Umbilical cord (tissue), 1 donor: ENCODE measurements at regions not wholly inside any gene's neighbourhood (a gene's known extent, or its start where the extent isn't known, plus 50 kb on each side); places are given as distances from the start of the nearest gene placed in this dataset.

Source experiments
- DNase-seq: peaks from one replicate; pipeline ENCODE4 v3.0.0-alpha.2; 2015; ENCODE audit warnings: low spot score

DNA sequence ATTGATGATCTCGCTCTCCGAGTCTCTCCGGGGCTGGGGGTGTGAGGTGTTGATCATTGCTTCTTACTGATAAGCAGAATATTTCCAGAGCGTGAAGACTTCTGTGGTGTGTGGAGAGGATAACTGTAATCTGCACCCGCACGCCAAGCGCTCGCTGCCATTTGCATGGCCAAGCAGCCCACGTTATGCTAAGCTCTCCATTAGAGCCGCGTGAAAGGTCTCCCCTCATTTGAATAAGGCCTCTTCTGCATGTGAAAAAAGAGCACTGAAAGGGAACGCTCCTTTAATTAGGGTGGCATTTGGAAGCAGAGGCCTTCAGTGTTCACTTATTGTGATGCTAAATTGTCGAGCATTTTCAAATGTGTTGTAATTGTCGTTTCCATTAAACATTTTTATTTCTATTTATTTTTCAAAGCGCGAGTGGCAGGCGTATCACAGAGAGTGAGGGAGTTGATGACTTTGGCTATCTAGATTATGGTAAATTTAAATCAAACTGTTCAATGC lies 163.6 kb upstream of the IRX2 start:
- no peak for DNase-seq

DNA sequence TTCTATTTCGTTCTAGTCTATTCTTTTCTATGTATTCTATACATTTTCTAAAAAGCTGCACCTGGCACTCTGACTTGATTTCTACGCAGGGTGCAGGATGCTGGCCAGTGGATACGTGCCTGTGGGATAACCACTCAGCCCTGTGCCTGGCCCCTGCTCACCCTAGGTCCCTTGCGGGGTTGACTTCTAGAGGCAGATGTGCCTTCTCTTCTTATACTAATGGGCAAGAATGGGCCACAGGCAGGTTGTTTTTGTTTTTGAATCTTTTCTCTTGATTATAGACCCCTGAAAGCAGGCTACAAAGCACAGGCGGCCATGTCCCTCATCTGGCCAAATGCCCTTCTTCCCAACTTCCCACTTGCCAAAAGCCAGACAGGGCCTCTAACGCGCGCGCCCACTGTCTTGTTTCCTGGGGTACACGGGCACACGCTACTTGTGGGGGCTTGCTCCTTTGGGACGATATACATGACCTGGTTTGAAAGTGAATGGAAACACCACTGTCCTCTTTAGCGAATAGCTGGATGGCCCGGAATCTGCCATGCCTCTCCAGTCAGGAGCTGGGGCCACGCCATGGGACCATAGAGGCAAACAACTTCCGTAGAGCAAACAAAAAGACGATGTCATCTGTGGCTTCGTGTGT lies 162.7 kb upstream of the IRX2 start:
- no peak for DNase-seq

DNA sequence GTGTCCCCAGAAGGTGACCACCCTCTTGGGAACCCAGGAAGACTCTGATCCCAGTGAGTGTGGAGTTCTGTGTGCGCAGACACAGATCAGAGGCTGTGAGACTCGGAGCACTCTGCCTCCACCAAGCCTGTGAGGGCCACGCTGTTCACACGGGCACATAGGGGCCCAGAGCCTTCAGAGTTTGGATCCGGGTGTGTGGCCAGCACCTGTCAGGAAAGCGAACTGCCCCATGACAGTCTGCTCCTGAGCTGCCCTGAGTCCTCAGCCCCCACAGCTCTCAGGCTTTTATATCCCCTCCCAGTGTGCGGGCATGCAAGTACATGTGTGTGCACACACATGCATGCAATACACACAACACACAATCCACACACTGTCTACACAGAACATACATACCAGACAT lies 161.8 kb upstream of the IRX2 start:
- no peak for DNase-seq

DNA sequence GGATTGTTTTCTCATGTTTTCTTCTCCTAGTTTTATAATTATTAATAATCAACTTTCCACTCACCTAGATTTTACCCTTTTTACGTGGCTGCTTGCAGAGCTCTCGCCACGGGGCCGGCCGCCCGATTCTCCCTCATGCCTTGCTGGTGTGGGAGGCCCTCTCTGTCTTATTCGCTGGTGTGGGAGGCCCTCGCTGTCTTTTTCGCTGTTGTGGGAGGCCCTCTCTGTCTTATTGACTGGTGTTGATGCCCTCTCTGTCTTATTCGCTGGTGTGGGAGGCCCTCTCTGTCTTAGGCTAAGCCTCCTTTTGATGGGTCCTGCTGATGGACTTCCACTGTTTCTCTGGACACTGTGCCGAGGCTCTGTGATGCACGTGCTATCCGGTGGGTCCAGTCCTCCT lies 161.3 kb upstream of the IRX2 start:
- DNase-seq, result no peak

DNA sequence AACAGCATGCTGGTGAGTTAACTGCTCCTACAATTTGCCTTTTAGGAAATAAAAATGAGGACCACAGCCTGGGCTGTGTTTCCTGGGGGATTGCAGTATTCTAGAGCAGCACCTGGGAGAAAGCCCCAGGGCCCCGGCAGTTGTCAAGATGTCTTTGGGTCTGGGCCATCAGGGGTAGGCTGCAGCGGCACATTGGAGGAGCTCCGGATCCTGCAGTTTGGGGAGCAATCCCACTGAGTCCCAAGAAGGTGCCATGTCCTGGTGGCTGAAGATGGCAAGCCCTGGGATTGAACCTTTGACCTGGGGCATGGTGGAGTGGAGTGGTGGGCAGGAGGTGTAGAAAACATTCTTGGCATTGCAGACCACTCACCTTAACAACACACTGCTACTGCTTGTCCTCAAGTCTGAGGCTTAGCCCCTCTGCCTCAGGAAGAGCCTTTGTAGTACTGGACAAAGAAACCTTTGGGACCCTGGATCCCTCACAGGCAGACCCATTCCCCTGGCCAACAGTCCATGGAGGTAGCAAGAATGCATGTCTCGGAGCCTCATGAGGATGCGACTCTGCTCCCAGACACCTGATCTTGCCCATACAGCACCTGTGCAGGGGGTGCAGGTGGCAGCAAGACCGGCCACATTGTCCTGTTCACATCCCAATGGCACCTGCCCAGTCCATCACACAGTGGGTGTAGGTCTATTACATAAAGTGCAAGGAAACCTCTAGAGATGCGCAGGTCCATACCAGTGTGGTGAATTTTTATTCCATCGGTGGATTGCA lies 159.1 kb upstream of the IRX2 start:
- no peak for DNase-seq

DNA sequence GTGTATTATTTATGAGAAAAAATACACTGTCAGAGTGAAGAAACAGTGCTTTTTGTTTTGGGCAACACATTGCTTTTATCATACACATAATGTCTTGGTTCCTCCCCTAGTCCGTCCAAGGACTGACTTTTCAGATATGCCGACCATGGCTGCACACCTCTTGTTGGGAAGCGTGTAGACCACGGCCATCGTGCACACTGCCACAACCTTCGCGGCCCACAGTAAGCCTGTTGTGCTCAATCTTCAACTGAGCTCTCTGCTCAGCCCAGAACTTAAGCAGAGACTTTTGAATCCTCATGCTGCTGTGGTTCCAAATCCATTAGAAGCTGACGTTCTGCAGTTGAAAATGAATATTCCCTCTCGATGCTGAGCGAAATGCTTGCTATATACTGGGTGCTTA lies 157.6 kb upstream of the IRX2 start:
- no peak for DNase-seq

DNA sequence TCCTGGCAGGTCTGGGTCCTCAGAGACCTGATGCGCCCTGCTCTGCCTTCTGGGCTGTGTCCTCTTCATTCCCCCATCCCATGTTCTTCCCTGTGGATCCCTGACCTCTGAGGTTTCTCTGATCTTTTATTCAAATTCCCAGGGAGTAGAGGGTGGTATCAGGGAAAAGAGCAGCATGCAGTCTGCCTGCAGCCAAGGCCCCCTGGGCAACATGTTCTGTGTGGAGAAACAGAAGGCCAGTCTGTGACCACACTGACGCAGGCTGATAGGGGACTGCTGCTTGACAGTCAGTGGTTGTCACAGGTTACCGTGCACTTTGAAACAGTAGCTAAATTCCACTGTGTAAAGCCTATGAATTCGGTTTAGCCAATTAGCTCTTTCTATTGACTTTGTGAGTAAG lies 156.6 kb upstream of the IRX2 start:
- no peak for DNase-seq

DNA sequence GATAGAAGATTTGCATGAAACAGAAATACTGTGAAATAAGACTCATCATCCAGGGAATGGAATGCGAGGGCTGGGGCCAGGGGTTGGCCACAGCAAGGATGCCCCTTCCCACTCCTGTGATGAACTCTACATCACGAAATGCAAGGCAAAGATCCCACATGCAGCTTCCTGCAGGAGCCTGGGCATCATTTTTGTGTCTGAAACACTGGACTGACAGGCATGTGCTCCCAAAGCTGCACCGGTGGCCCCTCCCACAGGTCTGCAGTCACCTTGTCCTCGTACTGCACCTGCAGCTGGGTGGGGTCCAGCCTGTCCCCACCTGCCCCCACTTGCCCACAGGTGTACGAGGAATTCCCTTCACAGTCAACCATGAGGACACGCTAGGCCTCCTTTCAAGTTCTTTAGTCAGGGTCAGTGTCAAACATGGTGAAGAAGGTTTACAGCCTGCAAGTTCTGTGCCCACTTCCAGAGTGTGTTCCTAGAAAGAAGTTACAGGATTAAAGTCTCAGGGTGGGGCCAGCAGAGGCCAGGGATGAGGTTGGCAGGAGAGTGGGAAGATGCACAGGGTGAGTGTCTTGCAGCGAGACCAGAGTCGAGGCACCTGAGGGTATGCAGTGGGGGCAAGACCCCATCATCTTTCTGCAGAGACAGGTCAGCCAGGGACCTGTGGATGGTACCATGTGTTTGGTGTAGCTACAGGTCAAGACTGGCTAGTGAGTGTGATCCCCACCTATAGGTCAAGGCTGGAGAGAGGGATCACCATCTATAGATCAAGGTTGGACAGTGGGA lies 155.0 kb upstream of the IRX2 start:
- DNase-seq, result no peak

DNA sequence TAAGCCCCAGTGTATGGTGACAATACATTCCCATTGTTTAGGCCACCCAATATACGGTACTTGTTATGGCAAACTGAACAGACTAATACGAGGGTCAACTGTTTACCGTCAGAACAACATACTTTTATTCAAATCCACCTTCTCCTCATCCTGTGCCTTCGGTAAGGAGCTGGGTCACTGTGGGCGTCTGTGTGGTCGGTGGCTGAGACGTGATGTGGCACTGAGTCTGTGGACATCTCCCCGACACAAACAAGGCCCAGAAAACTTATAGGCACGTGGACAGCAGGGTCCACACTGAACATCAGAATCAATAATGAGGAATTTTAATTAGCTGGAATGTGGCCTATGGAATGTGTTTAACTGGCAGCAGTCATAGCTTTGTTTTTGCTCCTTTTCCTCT lies 154.3 kb upstream of the IRX2 start:
- no peak for DNase-seq

DNA sequence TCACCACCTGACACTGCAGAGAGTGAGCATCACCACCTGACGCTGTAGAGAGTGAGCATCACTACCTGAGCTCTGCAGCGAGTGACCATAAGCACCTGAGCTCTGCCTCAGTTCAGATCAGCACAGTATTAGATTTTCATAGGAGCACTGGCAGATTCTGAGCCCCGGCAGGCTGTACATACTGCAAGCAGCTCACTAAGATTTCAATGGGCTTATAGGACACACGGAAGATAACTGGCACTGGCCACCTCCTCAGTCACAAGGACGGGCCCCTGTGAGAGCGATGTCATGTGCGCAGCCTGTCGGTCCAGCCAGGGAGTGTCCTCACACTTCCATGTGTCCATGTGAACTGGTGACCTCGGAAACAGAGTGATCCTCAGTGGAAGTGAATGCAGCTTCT lies 153.5 kb upstream of the IRX2 start:
- no peak for DNase-seq

DNA sequence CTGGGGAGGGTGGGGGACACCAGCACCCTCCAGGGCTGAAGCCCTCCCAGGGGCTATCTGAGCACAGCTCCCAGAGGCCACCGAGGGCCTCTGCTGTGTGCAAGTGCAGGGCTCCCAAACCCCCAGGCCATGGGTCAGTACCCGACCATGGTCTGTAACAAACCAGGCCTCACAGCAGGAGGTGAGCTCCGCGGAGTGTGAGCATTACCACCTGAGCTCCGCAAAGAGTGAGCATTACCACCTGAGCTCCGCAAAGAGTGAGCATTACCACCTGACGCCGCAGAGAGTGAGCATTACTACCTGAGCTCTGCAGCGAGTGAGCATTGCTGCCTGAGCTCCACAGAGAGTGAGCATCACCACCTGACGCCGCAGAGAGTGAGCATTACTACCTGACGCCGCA lies 152.9 kb upstream of the IRX2 start:
- no peak for DNase-seq

DNA sequence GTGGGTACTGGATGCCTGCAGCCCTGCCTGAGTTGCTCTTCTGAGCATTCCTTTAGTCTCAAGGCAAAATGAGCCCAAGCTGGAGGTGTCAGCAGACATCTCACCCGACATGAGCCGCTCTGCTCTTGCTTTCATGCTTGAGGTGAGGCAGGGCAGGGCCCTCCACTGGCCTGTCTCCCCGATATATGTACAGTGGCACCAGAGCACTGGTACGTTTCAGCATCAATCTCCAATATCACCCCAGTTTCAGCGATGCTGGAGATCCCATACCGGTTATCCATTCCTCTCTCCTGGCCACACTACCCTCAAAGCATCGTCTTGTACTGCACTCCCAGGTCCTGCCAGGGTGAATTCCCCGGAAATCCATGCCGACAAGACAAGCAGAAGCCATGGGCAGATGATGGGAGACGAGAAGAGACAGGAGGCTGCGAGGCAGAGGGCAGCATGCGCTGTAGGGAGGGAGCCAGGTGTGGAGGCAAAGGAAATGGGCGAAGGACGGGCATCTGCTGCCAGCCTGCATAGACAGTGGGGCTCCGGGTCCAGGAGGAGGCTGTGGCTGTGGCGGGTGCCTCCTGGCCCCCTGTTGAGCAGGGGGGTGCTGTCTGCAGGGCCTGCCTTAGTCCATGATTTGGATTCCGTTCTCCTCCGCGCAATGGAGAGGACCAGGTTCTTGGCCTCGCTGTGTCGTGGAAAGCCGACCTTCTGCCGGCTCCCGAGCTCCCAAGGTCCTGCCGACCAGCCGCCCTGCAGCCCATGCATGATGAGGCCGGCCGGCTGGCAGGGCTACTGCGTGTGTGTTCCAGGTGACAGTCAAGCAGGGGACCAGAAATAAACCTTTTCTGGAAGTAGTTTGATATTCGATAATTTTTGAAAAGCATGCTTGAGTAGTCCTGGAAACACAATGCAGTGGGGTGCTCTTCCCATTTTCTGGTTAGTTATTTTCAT lies 152.2 kb upstream of the IRX2 start:
- no peak for DNase-seq

DNA sequence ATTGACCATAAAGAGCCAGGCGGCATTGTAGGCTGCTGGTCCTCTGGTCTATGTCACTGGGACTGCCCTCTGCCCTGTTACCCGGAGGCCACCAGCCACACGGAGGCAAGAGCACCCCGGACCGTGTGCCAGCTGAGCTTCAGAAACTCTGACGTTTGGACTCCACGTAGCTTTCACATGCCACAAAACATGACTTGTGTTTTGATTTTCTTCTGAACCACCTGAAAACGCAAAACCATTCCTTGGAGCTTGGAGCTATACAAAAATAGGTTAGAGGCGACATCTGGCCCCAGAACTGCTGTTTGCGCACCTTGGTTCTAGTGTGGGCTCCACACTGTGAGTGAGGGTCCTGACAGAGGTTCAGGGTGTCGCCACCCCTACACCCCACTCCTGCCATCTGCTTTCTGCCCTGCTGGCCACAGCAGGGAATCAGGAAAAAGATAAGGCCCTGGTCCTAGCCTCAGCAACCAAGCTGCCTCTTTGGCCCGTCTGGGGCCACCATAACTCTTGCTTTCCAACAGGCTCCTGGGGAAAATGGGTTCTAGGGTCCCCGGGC lies 151.3 kb upstream of the IRX2 start:
- DNase-seq, result no peak

DNA sequence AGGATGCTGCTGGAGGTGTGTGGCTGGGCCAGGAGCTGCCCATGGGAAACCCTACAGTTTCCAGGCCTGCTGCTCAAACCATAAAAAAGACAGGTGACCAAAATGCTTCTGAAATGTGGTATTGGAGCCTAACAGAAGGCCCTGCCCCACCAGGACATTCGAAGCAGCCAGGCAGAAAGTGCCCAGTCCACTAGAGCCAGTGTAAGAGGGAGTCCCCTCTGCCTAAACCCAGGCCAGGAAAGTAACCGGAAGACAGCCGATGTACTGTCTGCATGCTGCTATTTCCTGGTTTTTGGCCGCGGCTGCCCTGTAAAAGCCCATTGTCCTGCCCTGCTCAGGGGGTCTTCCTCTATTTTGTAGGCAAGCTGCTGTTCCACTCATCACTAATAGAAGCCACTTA lies 150.7 kb upstream of the IRX2 start:
- no peak for DNase-seq

DNA sequence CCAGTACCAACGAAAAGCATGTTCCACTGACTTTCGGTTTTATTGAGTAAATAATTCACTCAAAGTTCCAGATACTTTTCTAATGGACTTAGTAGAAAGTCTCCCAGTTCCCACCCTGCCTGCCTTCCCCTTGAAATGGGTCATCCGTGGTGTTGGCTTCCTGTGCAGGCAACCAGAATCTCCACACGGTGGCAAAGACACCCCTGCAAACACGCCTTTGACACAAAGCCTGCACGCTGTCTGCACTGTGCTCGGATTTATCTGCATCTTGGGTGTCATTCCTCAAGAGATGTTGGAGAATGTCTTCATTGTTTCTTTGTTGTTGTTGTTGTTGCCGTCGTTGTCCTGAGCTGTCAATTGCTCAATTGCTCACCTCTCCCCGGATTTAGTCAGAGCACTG lies 150.0 kb upstream of the IRX2 start:
- DNase-seq, result no peak

DNA sequence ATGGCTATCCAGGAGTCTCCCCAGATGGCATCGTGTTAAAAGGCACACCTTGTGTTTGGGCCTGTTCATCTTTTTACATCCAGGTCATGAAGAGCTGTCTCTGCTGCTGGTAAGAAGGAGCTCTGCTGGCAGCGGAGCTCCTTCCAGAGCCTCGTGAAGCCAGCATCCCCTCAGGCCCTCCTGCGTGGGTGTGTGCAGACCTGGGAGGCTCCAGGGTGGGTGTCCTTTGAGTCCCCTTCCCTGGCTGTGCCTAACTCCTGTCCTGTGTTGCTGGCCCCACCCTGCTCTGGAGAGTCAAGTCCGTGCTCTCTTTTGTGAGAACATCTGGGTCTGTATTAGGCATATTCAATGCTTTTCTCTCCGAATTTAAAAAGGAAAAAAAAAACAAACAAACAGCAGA lies 149.6 kb upstream of the IRX2 start:
- DNase-seq, result no peak

DNA sequence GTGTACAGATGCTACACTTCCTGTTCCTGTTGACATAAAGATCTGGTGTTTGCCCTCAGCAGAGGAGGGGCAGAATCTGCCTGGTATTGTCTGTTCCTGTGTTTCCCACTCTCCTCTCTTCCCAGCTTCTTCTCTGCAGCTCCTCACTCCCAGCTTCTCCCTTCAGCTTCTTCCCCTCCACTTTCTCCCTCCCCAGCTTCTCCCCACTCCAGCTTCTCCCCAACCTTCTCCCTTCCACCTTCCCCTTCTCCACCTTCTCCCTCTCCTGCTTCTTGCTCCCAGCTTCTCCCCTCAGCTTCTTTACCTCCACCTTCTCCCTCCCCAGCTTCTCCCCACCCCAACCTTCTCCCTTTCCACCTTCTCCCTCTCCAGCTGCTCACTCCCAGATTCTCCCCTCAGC lies 148.9 kb upstream of the IRX2 start:
- DNase-seq, result no peak

DNA sequence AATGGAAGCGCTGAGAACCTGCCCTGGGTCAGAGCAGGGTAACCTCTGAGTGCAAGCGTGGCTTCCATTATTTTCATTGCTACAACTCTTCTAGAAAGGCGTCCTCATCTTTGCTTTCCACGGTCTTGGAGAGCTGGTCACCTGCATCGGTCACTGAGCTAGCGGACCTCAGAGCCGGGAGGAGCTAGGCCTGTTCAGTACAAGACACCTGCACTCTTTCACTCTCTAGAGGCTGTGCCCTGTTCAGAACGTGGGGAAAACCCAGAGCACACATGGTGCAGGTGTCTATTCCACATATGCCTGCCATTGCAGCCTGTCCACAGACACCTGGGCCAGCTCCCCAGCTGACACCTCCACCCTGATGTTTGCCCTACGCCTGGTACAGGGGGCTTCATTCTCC lies 147.8 kb upstream of the IRX2 start:
- no peak for DNase-seq

DNA sequence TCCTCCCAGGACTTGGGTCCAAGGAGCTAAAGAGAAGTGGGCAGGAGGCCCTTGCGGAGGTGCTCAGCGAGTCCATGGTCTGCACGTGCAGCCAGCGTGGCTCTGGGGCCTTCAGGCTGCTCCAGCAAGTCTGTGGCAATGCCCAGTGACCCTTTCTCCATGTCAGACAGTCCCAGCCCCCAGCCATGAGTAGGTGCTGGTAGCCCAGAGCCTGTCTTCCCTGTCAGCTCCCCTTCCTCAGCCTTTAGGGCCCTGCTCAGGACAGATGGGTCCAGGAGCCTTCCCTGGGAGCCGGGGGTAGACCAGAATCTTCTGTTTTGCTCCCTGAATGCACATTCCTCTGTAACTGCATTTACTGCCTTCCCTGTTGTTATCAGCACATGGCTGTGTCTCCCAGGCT lies 147.2 kb upstream of the IRX2 start:
- no peak for DNase-seq

DNA sequence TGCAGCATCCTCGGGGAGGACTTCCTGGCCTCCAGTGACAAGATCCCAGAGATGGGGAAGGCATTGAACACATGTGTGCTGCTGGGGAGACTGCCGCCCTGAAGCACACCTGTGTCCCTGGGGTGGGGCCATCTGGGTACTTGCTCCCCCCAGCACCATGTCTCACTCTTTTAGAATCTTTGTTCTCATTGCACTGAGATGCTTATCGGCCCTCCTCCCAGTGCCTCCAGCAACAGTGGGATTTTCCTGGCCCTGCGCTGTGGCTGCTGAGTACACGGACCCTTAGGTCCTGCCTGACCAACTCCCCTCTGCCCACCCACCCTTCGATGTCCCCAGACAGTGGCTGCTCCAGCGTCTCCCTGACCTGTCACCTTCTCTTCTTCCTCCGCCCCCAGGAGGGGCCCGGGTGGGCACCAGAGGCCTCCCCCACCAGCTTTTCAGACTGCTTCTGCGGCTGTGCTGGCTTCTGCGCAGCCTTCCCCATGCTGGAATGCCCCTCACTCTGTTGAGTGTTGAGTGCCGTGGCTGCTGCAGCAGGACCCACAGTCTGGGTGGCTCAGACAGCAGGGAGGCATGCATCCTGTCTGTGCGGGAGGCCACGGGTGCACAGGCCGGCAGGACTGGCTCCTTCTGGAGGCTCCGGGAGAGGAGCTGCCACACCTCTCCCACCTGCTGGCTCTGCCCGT lies 145.9 kb upstream of the IRX2 start:
- no peak for DNase-seq
